ENCODE measurements at regions not wholly inside any gene's neighbourhood (a gene's known extent, or its start where the extent isn't known, plus 50 kb on each side); places are given as distances from the start of the nearest gene placed in this dataset.

DNA sequence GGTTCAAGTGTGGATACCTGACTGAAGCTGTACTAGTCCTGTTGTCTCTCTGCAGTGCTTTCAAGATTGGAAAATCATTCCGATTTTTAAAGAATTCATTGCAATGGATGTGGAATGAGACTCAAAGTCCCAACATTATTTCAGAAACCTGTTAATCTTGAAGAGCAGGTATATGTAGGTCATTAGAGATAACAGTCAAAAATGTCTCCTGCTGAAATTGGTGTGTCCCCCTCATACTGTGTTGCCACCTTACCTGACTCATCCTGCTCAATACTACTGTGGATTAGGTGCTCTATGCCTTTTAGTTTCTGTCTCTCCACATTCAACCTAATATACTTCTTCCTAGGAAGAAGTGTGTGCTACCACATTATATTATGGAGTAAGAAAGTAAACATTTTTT lies 91.1 kb upstream of the NR3C1 start:
- no peak overlapping the region for H3K4me3 ChIP-seq
- H3K4me1 ChIP-seq, result peaks cover 21% of the 10 kb centered on the region
- H3K27me3 ChIP-seq, result no peaks in the 10 kb centered on the region
- ATAC-seq, result no peak
- H3K27ac ChIP-seq, result no peak overlapping the region
- no peak for DNase-seq
- H3K36me3 ChIP-seq, result no peaks in the 10 kb centered on the region
- TF ChIP-seq, protein P1, sequence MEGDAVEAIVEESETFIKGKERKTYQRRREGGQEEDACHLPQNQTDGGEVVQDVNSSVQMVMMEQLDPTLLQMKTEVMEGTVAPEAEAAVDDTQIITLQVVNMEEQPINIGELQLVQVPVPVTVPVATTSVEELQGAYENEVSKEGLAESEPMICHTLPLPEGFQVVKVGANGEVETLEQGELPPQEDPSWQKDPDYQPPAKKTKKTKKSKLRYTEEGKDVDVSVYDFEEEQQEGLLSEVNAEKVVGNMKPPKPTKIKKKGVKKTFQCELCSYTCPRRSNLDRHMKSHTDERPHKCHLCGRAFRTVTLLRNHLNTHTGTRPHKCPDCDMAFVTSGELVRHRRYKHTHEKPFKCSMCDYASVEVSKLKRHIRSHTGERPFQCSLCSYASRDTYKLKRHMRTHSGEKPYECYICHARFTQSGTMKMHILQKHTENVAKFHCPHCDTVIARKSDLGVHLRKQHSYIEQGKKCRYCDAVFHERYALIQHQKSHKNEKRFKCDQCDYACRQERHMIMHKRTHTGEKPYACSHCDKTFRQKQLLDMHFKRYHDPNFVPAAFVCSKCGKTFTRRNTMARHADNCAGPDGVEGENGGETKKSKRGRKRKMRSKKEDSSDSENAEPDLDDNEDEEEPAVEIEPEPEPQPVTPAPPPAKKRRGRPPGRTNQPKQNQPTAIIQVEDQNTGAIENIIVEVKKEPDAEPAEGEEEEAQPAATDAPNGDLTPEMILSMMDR (IDR thresholded peaks at IDR 0.05), result no peak
- intact Hi-C loops (cut with DNase I), result no loop called here
- no peaks in the 10 kb centered on the region for H3K9me3 ChIP-seq

DNA sequence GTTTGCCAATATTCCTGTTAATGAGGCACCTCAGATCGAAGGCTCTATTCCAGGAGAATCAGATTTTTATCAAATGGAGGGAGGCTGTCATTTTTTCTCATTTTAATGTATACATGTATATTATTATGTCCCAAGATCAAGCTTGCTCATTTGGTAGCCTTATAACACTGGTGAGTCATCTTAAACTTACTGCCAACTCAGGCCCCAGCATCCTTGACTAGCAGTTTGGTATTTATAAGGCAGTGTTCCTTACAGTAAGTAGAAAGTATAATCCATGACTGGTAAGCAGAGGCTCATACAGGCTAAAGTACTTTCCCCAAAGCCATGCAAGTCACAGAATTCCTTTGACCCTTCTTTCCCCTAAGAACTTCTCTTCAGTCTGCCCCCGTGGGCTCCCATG lies 90.7 kb upstream of the NR3C1 start:
- no peaks in the 10 kb centered on the region for H3K36me3 ChIP-seq
- H3K27ac ChIP-seq, result no peak overlapping the region
- peaks cover 21% of the 10 kb centered on the region for H3K4me1 ChIP-seq
- DNase-seq (no peak), ATAC-seq (no peak)
- TF ChIP-seq, protein P1 (IDR thresholded peaks at IDR 0.05), result no peak
- intact Hi-C loops (cut with DNase I), result no loop called here
- no peaks in the 10 kb centered on the region for H3K27me3 ChIP-seq
- H3K4me3 ChIP-seq, result no peak overlapping the region
- H3K9me3 ChIP-seq, result no peaks in the 10 kb centered on the region

DNA sequence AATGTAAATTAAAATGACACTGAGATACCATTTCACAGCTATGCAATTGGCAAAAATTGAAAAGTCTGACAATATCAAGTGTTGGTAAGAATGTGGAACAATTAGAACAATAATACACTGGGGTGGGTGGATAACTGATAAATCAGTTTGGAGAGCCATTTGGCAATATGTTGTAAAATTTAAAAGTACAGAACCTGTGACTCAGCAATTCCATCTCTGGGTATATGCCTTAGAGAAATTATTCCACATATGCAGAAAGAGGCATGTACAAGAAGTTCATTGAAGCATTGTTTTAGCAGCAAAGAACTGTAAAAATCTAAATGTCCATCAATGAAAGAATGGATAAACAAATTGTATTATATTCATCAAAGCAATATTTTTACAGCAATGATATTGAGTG lies 89.3 kb upstream of the NR3C1 start:
- Histone ChIP-seq H3K4me3 (no peak overlapping the region), H3K4me1 (peaks cover 21% of the 10 kb centered on the region), H3K27ac (no peak overlapping the region), H3K36me3 (no peaks in the 10 kb centered on the region), H3K9me3 (no peaks in the 10 kb centered on the region), H3K27me3 (no peaks in the 10 kb centered on the region)
- ATAC-seq, result no peak
- TF ChIP-seq, protein P1 (IDR thresholded peaks at IDR 0.05), result no peak
- DNase-seq, result no peak
- intact Hi-C loops (cut with DNase I), result no loop called here

DNA sequence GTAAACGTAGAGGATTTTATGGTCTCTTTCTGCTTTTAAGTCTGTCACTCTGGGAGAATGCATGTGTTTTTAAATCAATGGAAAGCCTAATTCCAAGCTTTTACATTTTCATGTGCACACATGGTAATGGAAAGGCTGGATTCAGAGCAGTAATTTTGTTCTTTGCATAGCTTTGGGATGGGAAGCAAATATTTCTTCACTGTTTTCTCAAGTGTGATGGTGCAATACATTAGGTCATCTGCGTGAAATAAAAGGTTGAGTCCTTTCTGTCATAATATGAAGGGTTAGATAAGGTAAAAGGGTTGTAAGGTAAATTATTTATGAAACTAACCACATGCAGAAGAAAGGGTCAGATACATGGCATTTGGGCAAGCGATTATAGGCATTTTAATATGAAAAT lies 88.2 kb upstream of the NR3C1 start:
- intact Hi-C loops (cut with DNase I), result no loop called here

DNA sequence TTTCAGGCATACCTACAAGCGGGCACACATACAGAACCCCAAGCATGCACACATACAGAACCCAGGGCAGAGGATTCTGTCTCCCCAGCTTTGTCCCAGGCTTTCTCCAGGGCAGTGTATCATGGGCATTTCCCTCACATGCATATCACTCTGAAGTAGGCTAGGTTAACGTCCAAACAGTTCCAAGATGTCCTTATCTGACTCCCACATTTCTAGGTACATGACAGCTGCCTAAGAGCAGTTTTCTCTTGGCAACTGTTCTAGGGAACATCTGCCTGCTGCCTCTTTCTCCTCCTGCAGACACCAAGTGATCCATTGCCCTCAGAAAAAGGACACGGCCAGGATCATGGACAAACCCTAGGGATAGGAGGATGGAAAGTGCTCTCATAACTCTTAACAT lies 84.9 kb upstream of the NR3C1 start:
- no peak for ATAC-seq
- intact Hi-C loops (cut with DNase I), result no loop called here
- Histone ChIP-seq H3K27me3 (no peaks in the 10 kb centered on the region), H3K36me3 (no peaks in the 10 kb centered on the region), H3K4me3 (no peak overlapping the region), H3K27ac (no peak overlapping the region), H3K9me3 (no peaks in the 10 kb centered on the region), H3K4me1 (peaks cover under 1% of the 10 kb centered on the region)
- no peak for DNase-seq
- TF ChIP-seq, protein P1 (IDR thresholded peaks at IDR 0.05), result no peak

More for the DNA sequence above, 88.2 kb upstream of the NR3C1 start:
- Histone ChIP-seq H3K4me1 (peaks cover 21% of the 10 kb centered on the region), H3K9me3 (no peaks in the 10 kb centered on the region), H3K4me3 (no peak overlapping the region), H3K27ac (no peak overlapping the region), H3K36me3 (no peaks in the 10 kb centered on the region), H3K27me3 (no peaks in the 10 kb centered on the region)
- DNase-seq (no peak), ATAC-seq (peak; percentile 55)
- TF ChIP-seq, protein P1 (IDR thresholded peaks at IDR 0.05), result no peak

DNA sequence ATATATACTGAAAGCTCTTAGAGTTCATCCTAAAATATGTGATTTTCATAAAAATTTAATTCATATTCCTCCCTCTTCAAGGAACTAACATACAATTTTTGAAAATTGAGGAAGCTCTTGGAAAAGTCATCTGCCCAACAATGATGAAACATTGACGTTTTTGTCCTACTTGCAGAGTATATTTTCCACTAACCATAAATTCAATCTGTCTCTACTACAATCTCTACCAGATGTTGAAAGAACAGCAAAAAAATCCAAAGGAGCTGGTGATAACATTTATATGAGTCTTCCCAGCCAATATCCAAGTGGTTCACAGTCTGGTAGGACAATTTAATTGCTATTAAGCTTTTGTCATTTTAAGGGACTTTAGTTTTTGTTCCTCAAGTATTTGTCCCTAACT lies 81.1 kb upstream of the NR3C1 start:
- Histone ChIP-seq H3K9me3 (no peaks in the 10 kb centered on the region), H3K4me3 (no peak overlapping the region), H3K27me3 (no peaks in the 10 kb centered on the region), H3K27ac (no peak overlapping the region), H3K4me1 (peaks cover 14% of the 10 kb centered on the region), H3K36me3 (no peaks in the 10 kb centered on the region)
- intact Hi-C loops (cut with DNase I), result no loop called here
- TF ChIP-seq, protein P1 (IDR thresholded peaks at IDR 0.05), result no peak
- ATAC-seq (no peak), DNase-seq (no peak)

Measured in upper lobe of right lung (tissue), 1 donor.